ENCODE measurements at regions not wholly inside any gene's neighbourhood (a gene's known extent, or its start where the extent isn't known, plus 50 kb on each side); places are given as distances from the start of the nearest gene placed in this dataset.

GRCh38 chr16:24442631-24443030 is 96.7 kb upstream of the RBBP6 start:
- in situ Hi-C loops (cut with MboI; ENCODE audit: low sequenced_read_pairs): no loop called here
- Histone ChIP-seq H3K14ac (replicated peaks; ENCODE audit: low read depth, low read length) (no peak overlapping the region), H3K18ac (ENCODE audit: low read depth, low read length) (no peak overlapping the region), H4K8ac (ENCODE audit: low read depth in 2 of 2, low read length in 2 of 2) (no peak overlapping the region), H3K9me1 (ENCODE audit: insufficient read depth, low read length) (no peaks in the 10 kb centered on the region), H3K27me3 (ENCODE audit: control insufficient read depth, insufficient read depth, low read length) (no peaks in the 10 kb centered on the region), H3K4ac (ENCODE audit: low read depth, low read length) (no peak overlapping the region), H2BK5ac (ENCODE audit: low read depth, low read length, poor library complexity, severe bottlenecking) (no peak overlapping the region), H3K9me3 (ENCODE audit: control insufficient read depth, insufficient read depth, low read length) (no peaks in the 10 kb centered on the region), H3K56ac (ENCODE audit: extremely low read depth, insufficient read depth, low read length) (no peak overlapping the region), H3K4me3 (ENCODE audit: insufficient read depth, low read depth, low read length) (no peak overlapping the region), H2AK5ac (ENCODE audit: low read depth, low read length) (no peak overlapping the region), H2AFZ (replicated peaks; ENCODE audit: low read length, poor library complexity) (no peak overlapping the region), H3K23ac (ENCODE audit: low read depth, low read length) (no peak overlapping the region), H2BK15ac (ENCODE audit: low read depth, low read length) (no peak overlapping the region), H3K4me1 (ENCODE audit: control insufficient read depth, insufficient read depth, low read length) (no peaks in the 10 kb centered on the region), H3K9ac (ENCODE audit: low read depth, low read length) (no peak overlapping the region), H4K91ac (ENCODE audit: insufficient read depth, low read depth, low read length) (no peak overlapping the region), H3K36me3 (ENCODE audit: control insufficient read depth, insufficient read depth, low read length) (no peaks in the 10 kb centered on the region), H3K27ac (ENCODE audit: insufficient read depth, low read length) (no peak overlapping the region), H4K20me1 (ENCODE audit: insufficient read depth, low read length) (no peaks in the 10 kb centered on the region), H3K79me1 (ENCODE audit: low read depth in 1 of 2, low read length in 2 of 2) (no peaks in the 10 kb centered on the region), H2AK9ac (replicated peaks; ENCODE audit: low read depth, low read length, poor library complexity) (no peak overlapping the region), H2BK20ac (ENCODE audit: low read depth, low read length) (no peak overlapping the region), H2BK120ac (ENCODE audit: low read depth, low read length) (no peak overlapping the region), H4K5ac (ENCODE audit: low read depth, low read length) (no peak overlapping the region), H3K4me2 (ENCODE audit: low read depth, low read length) (no peak overlapping the region)
- CTCF ChIA-PET: no interaction called here
- intact Hi-C loops (cut with micrococcal nuclease): no loop called here
- POLR2A ChIA-PET (ENCODE audit: unreplicated experiment): no interaction called here
- ATAC-seq (ENCODE audit: low read depth): no peak
- TF ChIP-seq CEBPB (IDR thresholded peaks at IDR 0.05; ENCODE audit: low read depth, low read length) (no peak), MAZ (IDR thresholded peaks at IDR 0.05; ENCODE audit: borderline replicate concordance, low read depth, low read length) (no peak), MAFK (IDR thresholded peaks at IDR 0.05; ENCODE audit: low read depth, low read length) (no peak), RAD21 (IDR thresholded peaks at IDR 0.05; ENCODE audit: low read length) (no peak), FOS (IDR thresholded peaks at IDR 0.05; ENCODE audit: low read depth, low read length) (no peak), MXI1 (IDR thresholded peaks at IDR 0.05; ENCODE audit: borderline replicate concordance, low read depth, low read length) (no peak), RFX5 (IDR thresholded peaks at IDR 0.05; ENCODE audit: low read depth, low read length) (no peak), NFE2L2 (IDR thresholded peaks at IDR 0.05; ENCODE audit: low read depth, low read length) (no peak), CHD1 (IDR thresholded peaks at IDR 0.05; ENCODE audit: low read depth, low read length) (no peak), RCOR1 (IDR thresholded peaks at IDR 0.05; ENCODE audit: insufficient replicate concordance, low read length) (no peak)
- TF ChIP-seq, protein P1, sequence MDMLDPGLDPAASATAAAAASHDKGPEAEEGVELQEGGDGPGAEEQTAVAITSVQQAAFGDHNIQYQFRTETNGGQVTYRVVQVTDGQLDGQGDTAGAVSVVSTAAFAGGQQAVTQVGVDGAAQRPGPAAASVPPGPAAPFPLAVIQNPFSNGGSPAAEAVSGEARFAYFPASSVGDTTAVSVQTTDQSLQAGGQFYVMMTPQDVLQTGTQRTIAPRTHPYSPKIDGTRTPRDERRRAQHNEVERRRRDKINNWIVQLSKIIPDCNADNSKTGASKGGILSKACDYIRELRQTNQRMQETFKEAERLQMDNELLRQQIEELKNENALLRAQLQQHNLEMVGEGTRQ (IDR thresholded peaks at IDR 0.05; ENCODE audit: low read depth, low read length): no peak
- TF ChIP-seq, protein P2, sequence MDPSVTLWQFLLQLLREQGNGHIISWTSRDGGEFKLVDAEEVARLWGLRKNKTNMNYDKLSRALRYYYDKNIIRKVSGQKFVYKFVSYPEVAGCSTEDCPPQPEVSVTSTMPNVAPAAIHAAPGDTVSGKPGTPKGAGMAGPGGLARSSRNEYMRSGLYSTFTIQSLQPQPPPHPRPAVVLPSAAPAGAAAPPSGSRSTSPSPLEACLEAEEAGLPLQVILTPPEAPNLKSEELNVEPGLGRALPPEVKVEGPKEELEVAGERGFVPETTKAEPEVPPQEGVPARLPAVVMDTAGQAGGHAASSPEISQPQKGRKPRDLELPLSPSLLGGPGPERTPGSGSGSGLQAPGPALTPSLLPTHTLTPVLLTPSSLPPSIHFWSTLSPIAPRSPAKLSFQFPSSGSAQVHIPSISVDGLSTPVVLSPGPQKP (IDR thresholded peaks at IDR 0.05; ENCODE audit: borderline replicate concordance, low read depth, low read length): no peak
- WGBS, 2 experiments (ENCODE audit: extremely low coverage in 2 of 2, insufficient read length in 1 of 2): 81% methylated on average over 3 of the region's 5 CpGs; no CpG with 5 or more reads in 1 of the 2 experiments
- no peak for DNase-seq
- no TSS peak for BruUV-seq (replicated peaks)
- dilution Hi-C loops (cut with HindIII; ENCODE audit: low sequenced_read_pairs, unreplicated experiment): no loop called here

Measured in IMR-90 (cell line).